Keratinocyte (primary cell): ENCODE measurements at regions not wholly inside any gene's neighbourhood (a gene's known extent, or its start where the extent isn't known, plus 50 kb on each side); places are given as distances from the start of the nearest gene placed in this dataset.

Experiments used
- DNase-seq: peaks from one replicate; pipeline ENCODE4 v3.0.0-alpha.2; 2011; ENCODE audit warnings: low read depth, missing footprints, low spot score
- FAIRE-seq: peaks from 2 replicates; lab custom pipeline; 2011; peaks lifted over from hg19 to GRCh38; lab: Jason Lieb, UNC
- H2AFZ ChIP-seq: 2 replicates; pipeline ENCODE4 v1.6.0; 2012; ENCODE audit warnings: low read length, control low read depth, inconsistent platforms; ENCODE audit not compliant: control insufficient read depth
- H3K27ac ChIP-seq: 2 replicates; pipeline ENCODE4 v1.5.1; 2011; ENCODE audit warnings: low read length; ENCODE audit not compliant: control insufficient read depth, insufficient read depth
- H3K27me3 ChIP-seq: 3 replicates; pipeline ENCODE4 v1.6.0; 2011; ENCODE audit warnings: low read length; ENCODE audit not compliant: control insufficient read depth, insufficient read depth; ENCODE audit errors: extremely low read depth
- H3K36me3 ChIP-seq, 2 experiments: 2 replicates in 1 of 2; 3 replicates in 1 of 2; pipeline ENCODE4 v1.5.1; 2011; ENCODE audit warnings: low read length in 2 of 2, mild to moderate bottlenecking in 1 of 2; ENCODE audit not compliant: control insufficient read depth in 2 of 2, insufficient read depth in 2 of 2; ENCODE audit errors: extremely low read depth in 1 of 2
- H3K4me1 ChIP-seq: 3 replicates; pipeline ENCODE4 v1.5.1; 2011; ENCODE audit warnings: low read length; ENCODE audit not compliant: control insufficient read depth, insufficient read depth; ENCODE audit errors: extremely low read depth
- H3K4me2 ChIP-seq: 3 replicates; pipeline ENCODE4 v1.6.0; 2011; ENCODE audit warnings: low read depth, low read length; ENCODE audit not compliant: control insufficient read depth, insufficient read depth; ENCODE audit errors: extremely low read depth
- H3K4me3 ChIP-seq, 3 experiments: fragments of 200-600 bp in 1 of 3; sonication (generic) in 1 of 3; 2 replicates in 2 of 3; 3 replicates in 1 of 3; pipeline ENCODE4 v1.5.1; 2011 to 2016; ENCODE audit warnings: low read length in 3 of 3, mild to moderate bottlenecking in 3 of 3, control low read depth in 2 of 3, inconsistent platforms in 1 of 3, low read depth in 1 of 3, mixed read lengths in 1 of 3, mixed run types in 1 of 3, moderate library complexity in 1 of 3; ENCODE audit not compliant: control insufficient read depth in 2 of 3, insufficient read depth in 2 of 3; ENCODE audit errors: extremely low read depth in 1 of 3
- H3K79me2 ChIP-seq: 2 replicates; pipeline ENCODE4 v1.6.0; 2012; ENCODE audit warnings: low read length; ENCODE audit not compliant: control insufficient read depth, insufficient read depth
- H3K9ac ChIP-seq: 3 replicates; pipeline ENCODE4 v1.6.0; 2011; ENCODE audit warnings: low read length; ENCODE audit not compliant: control insufficient read depth, insufficient read depth; ENCODE audit errors: extremely low read depth
- H3K9me1 ChIP-seq: 3 replicates; pipeline ENCODE4 v1.6.0; 2011; ENCODE audit warnings: low read length; ENCODE audit not compliant: control insufficient read depth, insufficient read depth; ENCODE audit errors: extremely low read depth
- H3K9me3 ChIP-seq: 2 replicates; pipeline ENCODE4 v1.5.1; 2012; ENCODE audit warnings: low read depth, low read length; ENCODE audit not compliant: control insufficient read depth
- H4K20me1 ChIP-seq: 3 replicates; pipeline ENCODE4 v1.6.0; 2011; ENCODE audit warnings: low read length; ENCODE audit not compliant: control insufficient read depth, insufficient read depth; ENCODE audit errors: extremely low read depth
- CTCF ChIP-seq, 3 experiments: IDR thresholded peaks in 1 of 3; conservative IDR thresholded peaks in 1 of 3; optimal IDR thresholded peaks in 1 of 3; 2 replicates in 2 of 3; 3 replicates in 1 of 3; pipeline versions ENCODE3 to v1.5.1; 2011; ENCODE audit warnings: low read length in 3 of 3, mild to moderate bottlenecking in 3 of 3, moderate library complexity in 2 of 3, control low read depth in 1 of 3, inconsistent platforms in 1 of 3; ENCODE audit not compliant: insufficient read depth in 2 of 3; ENCODE audit errors: extremely low read depth in 1 of 3
- EZH2 ChIP-seq: IDR thresholded peaks from one replicate; pipeline ENCODE4 v1.6.1; 2012; ENCODE audit warnings: inconsistent platforms, mild to moderate bottlenecking, low read length, moderate library complexity
- dilution Hi-C: fragments of 300-500 bp; cut with MboI; formaldehyde crosslinking; loops from one replicate; pipeline ENCODE4 v1.7.0; 2020; ENCODE audit warnings: low sequenced_read_pairs; ENCODE audit not compliant: extremely low pct_ligation_motif_present

- no peak overlapping the region for H3K4me3 ChIP-seq
- H3K79me2 ChIP-seq, result no peaks in the 10 kb centered on the region
- no peaks in the 10 kb centered on the region for H4K20me1 ChIP-seq
- no peak overlapping the region for H3K9ac ChIP-seq
- no peak overlapping the region for H3K4me2 ChIP-seq
- no peak overlapping the region for H2AFZ ChIP-seq
- FAIRE-seq (no peak), DNase-seq (no peak)
- H3K4me1 ChIP-seq, result peaks cover 33% of the 10 kb centered on the region
- H3K27me3 ChIP-seq, result peaks cover 8% of the 10 kb centered on the region
- no peak overlapping the region for H3K27ac ChIP-seq
- H3K36me3 ChIP-seq, result no peaks in the 10 kb centered on the region
- no peaks in the 10 kb centered on the region for H3K9me3 ChIP-seq
- TF ChIP-seq CTCF (optimal IDR thresholded peaks at IDR 0.05 in 1 of 3, IDR thresholded peaks at IDR 0.05 in 1 of 3, conservative IDR thresholded peaks at IDR 0.05 in 1 of 3; ENCODE audit: extremely low read depth in 1 of 3, insufficient read depth in 2 of 3, low read length in 3 of 3), result no peak
- no peak for TF ChIP-seq EZH2
- no peaks in the 10 kb centered on the region for H3K9me1 ChIP-seq
- dilution Hi-C loops, result no loop called here
Measured at GRCh38 chr9:91160181-91160580, 201.5 kb downstream of the AUH start.

GRCh38 chr9:91160599-91161464, 200.9 kb downstream of the AUH start:
- Histone ChIP-seq H3K36me3 (no peaks in the 10 kb centered on the region), H3K9me1 (no peaks in the 10 kb centered on the region), H3K4me2 (no peak overlapping the region), H4K20me1 (no peaks in the 10 kb centered on the region), H2AFZ (no peak overlapping the region), H3K4me1 (peaks cover 36% of the 10 kb centered on the region), H3K79me2 (no peaks in the 10 kb centered on the region), H3K9me3 (no peaks in the 10 kb centered on the region), H3K27ac (no peak overlapping the region), H3K4me3 (no peak overlapping the region), H3K27me3 (peaks cover 8% of the 10 kb centered on the region), H3K9ac (no peak overlapping the region)
- FAIRE-seq (no peak), DNase-seq (no peak)
- TF ChIP-seq EZH2 (no peak), CTCF (optimal IDR thresholded peaks at IDR 0.05 in 1 of 3, IDR thresholded peaks at IDR 0.05 in 1 of 3, conservative IDR thresholded peaks at IDR 0.05 in 1 of 3; ENCODE audit: extremely low read depth in 1 of 3, insufficient read depth in 2 of 3, low read length in 3 of 3) (no peak)
- dilution Hi-C loops, result no loop called here
